ENCODE measurements at regions not wholly inside any gene's neighbourhood (a gene's known extent, or its start where the extent isn't known, plus 50 kb on each side); places are given as distances from the start of the nearest gene placed in this dataset.

GRCh38 chr3:72032441-72033135, 247.6 kb upstream of the PROK2 start:
- no peaks in the 10 kb centered on the region for H3K9me1 ChIP-seq (replicated peaks; ENCODE audit: control insufficient read depth, extremely low read depth, insufficient read depth, low read length)
- no peak for DNase-seq (ENCODE audit: low read depth, low spot score)
- no peaks in the 10 kb centered on the region for H3K79me2 ChIP-seq (ENCODE audit: control insufficient read depth, insufficient read depth, low read length)
- no peak overlapping the region for H3K4me2 ChIP-seq (ENCODE audit: insufficient read depth, low read length)
- intact Hi-C loops (cut with micrococcal nuclease) (no loop called here), dilution Hi-C loops (cut with MboI; ENCODE audit: extremely low pct_ligation_motif_present, low sequenced_read_pairs) (no loop called here)
- POLR2A ChIA-PET = no interaction called here
- FAIRE-seq = no peak
- no TSS peak for BruUV-seq (replicated peaks)
- H2AFZ ChIP-seq (ENCODE audit: low read depth, low read length) = no peak overlapping the region
- H3K9ac ChIP-seq (replicated peaks; ENCODE audit: extremely low read depth, insufficient read depth, low read length) = no peak overlapping the region
- no peaks in the 10 kb centered on the region for H3K9me3 ChIP-seq (replicated peaks; ENCODE audit: control insufficient read depth, insufficient read depth, low read length)
- H4K20me1 ChIP-seq (replicated peaks; ENCODE audit: control insufficient read depth, extremely low read depth, insufficient read depth, low read length) = no peaks in the 10 kb centered on the region
- H3K36me3 ChIP-seq (ENCODE audit: control insufficient read depth in 2 of 2, extremely low read depth in 1 of 2, insufficient read depth in 2 of 2, low read length in 2 of 2) = no peaks in the 10 kb centered on the region
- H3K27ac ChIP-seq (ENCODE audit: insufficient read depth, low read depth, low read length) = no peak overlapping the region
- H3K4me3 ChIP-seq (replicated peaks in 1 of 3; ENCODE audit: insufficient read depth in 1 of 3, low read depth in 1 of 3, low read length in 3 of 3) = no peak overlapping the region
- no peak for TF ChIP-seq EZH2 (IDR thresholded peaks at IDR 0.05; ENCODE audit: borderline replicate concordance, low read depth, low read length, severe bottlenecking)
- TF ChIP-seq CTCF (IDR thresholded peaks at IDR 0.05; ENCODE audit: extremely low read depth in 1 of 2, insufficient read depth in 1 of 2, low read depth in 1 of 2, low read length in 2 of 2) = no peak
- no peak for TF ChIP-seq FOS (IDR thresholded peaks at IDR 0.05; ENCODE audit: borderline replicate concordance, insufficient read depth, low read length)
- TF ChIP-seq POLR2AphosphoS5 (IDR thresholded peaks at IDR 0.05; ENCODE audit: insufficient read depth, low read depth, low read length) = no peak
- no peak for TF ChIP-seq POLR2A (IDR thresholded peaks at IDR 0.05; ENCODE audit: low read depth, low read length)
- TF ChIP-seq JUN (IDR thresholded peaks at IDR 0.05; ENCODE audit: borderline replicate concordance, insufficient read depth, insufficient read length, low read depth) = no peak
- no peak for TF ChIP-seq MAX (IDR thresholded peaks at IDR 0.05; ENCODE audit: insufficient read depth, insufficient read length)
- TF ChIP-seq GATA2 (IDR thresholded peaks at IDR 0.05; ENCODE audit: insufficient read depth, insufficient read length, low read depth, low read length) = no peak
- no peak for TF ChIP-seq MYC (IDR thresholded peaks at IDR 0.05; ENCODE audit: low read depth, low read length)
- CTCF ChIA-PET = no interaction called here
- H3K4me1 ChIP-seq (ENCODE audit: control insufficient read depth, extremely low read depth, insufficient read depth, low read length) = no peaks in the 10 kb centered on the region
- no peaks in the 10 kb centered on the region for H3K27me3 ChIP-seq (ENCODE audit: control insufficient read depth in 2 of 2, insufficient read depth in 2 of 2, low read length in 2 of 2)

All from endothelial cell of umbilical vein (primary cell).